ENCODE measurements at regions not wholly inside any gene's neighbourhood (a gene's known extent, or its start where the extent isn't known, plus 50 kb on each side); places are given as distances from the start of the nearest gene placed in this dataset.

DNA sequence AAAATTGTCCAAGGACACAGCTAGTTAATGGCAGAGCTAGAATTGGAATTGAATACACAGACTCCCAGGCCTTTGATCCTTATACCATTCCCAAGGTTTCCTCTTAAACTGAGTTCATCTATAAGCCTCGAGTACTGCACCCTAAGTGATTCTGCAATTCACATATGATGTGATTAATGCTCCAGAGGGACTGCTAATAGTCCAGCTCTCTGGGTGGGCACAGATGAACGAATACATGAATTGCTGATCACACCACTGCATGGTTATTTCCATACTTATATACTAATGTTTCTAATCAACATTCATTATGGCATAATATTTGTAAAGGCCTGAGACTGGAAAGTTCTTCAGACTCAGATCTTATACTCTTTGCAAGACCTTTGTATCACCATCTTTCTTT is 101.8 kb downstream of the NUFIP1 start:
- H3K27me3 Mint-ChIP-seq (ENCODE audit: low read depth) = peaks cover 2% of the 10 kb centered on the region
- no peaks in the 10 kb centered on the region for H3K36me3 Mint-ChIP-seq (ENCODE audit: low read depth)
- no peak overlapping the region for H3K27ac Mint-ChIP-seq
- ChIA-PET POLR2A (no interaction called here), CTCF (no interaction called here)
- H3K4me1 Mint-ChIP-seq (ENCODE audit: low read depth) = no peaks in the 10 kb centered on the region
- no peak for DNase-seq
- no peaks in the 10 kb centered on the region for H3K9me3 Mint-ChIP-seq (ENCODE audit: insufficient read depth)
- no peak overlapping the region for H3K4me3 Mint-ChIP-seq
- no peak for ATAC-seq

DNA sequence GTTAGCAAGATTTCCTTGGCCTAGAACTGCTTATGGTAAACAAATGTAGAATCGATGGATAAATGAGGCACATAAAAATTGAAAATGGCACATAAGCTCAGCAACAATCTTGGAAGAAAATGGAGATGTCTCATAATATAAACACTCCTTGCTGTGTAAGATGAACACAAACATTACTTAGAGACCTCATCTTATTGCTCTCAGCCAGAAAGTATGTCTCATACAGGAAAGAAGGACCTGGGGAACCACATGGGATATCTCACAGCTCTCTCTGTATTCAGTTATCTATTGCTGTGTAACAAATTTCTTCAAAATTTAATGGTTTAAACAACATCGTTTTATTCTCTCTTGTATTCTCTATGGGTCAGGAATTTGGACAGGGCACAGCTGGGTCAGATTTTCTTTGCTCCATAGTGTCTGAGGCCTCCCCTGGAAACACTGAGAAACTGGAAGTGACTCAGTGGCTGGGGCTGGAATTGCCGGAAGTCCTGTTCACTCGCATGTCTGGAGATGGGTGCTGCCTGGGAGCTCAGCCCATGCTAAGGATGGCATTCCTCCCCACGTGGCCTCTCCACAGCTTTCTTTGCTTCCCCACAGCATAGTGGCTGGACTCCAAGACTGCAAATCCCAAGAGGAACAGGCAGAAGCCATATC is 105.1 kb downstream of the NUFIP1 start:
- Mint-ChIP-seq H3K36me3 (ENCODE audit: low read depth) (no peaks in the 10 kb centered on the region), H3K27ac (no peak overlapping the region), H3K4me3 (no peak overlapping the region), H3K27me3 (ENCODE audit: low read depth) (peaks cover 2% of the 10 kb centered on the region), H3K9me3 (ENCODE audit: insufficient read depth) (no peaks in the 10 kb centered on the region), H3K4me1 (ENCODE audit: low read depth) (no peaks in the 10 kb centered on the region)
- POLR2A ChIA-PET = no interaction called here
- CTCF ChIA-PET = interaction anchor here (2.4 kb wide), 1 partner anchor 401 kb away, joined by 11 read pairs; no protein-coding TSS in a partner anchor
- no peak for ATAC-seq
- DNase-seq = no peak

DNA sequence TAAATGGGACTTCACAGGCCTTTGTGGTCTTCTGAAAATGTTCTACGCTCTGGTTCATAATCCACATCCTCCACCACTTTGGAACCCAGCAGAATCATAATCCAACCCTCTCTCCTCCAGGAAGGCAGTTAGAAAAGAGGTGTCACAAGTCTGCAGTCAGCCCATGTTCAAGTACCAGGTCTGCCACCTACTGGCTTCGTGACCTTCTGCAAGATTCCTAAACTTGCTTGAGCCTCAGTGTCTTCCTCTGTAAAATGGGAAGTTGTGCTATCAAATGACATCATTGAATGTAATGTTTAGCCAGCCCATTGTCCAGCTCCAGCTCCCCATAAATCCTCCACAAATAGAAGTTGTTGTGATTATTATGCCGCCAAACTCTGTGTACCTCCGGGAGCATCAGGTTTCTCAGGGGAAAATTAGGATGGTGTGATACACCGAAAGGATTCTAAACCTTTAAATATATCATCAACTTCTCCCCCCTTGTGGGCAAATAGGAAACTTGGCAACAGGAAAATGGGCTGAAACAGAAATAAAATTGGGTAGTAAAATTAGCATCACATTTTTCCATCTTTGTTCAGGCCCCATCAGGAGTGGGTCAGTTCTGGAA is 109.7 kb downstream of the NUFIP1 start:
- Mint-ChIP-seq H3K9me3 (ENCODE audit: insufficient read depth) (peaks cover 6% of the 10 kb centered on the region), H3K36me3 (ENCODE audit: low read depth) (no peaks in the 10 kb centered on the region), H3K4me1 (ENCODE audit: low read depth) (no peaks in the 10 kb centered on the region), H3K27ac (no peak overlapping the region), H3K27me3 (ENCODE audit: low read depth) (no peaks in the 10 kb centered on the region), H3K4me3 (no peak overlapping the region)
- ChIA-PET POLR2A (no interaction called here), CTCF (interaction anchor here (1.5 kb wide), 1 partner anchor 397 kb away, joined by 5 read pairs; no protein-coding TSS in a partner anchor)
- DNase-seq = peak; percentile 27
- ATAC-seq = no peak

DNA sequence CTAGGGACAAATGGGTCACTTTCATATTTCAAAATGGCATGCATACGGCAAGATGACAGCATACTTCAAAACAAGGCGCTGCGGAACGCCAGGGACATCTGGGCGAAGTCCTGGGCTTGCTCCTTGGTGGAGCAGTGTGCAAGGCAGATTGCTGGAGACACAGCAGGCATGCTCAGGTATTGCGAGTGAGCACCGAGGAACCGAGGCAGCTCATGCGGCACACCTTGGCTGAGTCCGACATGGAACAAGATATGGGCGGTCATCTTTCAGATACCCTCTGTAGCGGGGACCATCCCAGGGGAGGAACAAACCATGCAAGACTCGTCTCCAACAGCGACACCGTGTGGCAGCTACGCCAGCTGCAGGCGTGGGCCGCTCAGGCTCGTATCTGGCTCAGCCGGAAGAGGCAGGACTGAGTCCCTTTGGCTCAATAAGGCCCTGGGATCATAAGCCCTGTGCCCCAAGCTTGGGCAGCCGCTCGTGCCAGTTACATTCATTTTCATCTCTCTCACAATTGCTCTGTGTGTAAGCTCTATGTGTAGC is 112.4 kb downstream of the NUFIP1 start:
- Mint-ChIP-seq H3K27ac (no peak overlapping the region), H3K4me1 (ENCODE audit: low read depth) (no peaks in the 10 kb centered on the region), H3K27me3 (ENCODE audit: low read depth) (no peaks in the 10 kb centered on the region), H3K4me3 (no peak overlapping the region), H3K9me3 (ENCODE audit: insufficient read depth) (peaks cover 6% of the 10 kb centered on the region), H3K36me3 (ENCODE audit: low read depth) (no peaks in the 10 kb centered on the region)
- ChIA-PET CTCF (interaction anchor here (1.0 kb wide), 1 partner anchor 393 kb away, joined by 3 read pairs; no protein-coding TSS in a partner anchor), POLR2A (no interaction called here)
- DNase-seq (no peak), ATAC-seq (no peak)

DNA sequence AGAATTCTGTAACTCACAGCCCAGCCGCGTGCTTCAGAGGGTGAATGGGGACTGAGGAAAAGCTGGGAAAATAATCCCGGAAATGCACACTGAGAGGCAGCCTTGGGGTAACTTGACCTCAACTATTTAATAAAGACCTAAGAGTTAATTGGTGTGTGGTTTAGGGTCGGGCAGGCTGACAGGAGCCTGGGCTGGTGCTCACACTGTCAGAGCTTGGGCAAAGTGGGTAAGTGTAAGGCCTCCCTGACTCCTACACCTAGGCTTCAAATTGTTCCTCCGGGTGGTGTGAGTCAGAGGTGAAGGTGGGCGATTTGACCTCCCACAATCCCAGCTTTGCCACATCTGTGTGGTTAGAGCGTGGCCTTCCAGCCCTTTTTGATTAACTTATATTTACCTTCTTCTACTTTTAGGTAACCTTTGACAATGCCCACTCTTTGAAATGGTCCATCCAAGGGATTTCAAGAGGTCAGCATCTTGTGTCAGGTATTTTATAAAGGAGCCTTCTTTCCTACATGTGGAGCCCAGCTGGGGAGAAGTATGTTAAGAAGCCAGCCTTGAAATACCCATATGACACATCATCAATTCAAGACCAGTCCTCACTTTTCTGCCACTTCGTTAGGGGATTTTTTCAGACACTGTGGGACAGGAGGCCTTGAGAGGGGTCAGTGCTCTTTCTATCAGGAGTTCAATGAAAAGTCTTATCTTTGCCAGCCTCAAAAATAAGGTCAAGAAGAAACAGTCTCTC is 114.2 kb downstream of the NUFIP1 start:
- Mint-ChIP-seq H3K4me3 (no peak overlapping the region), H3K4me1 (ENCODE audit: low read depth) (no peaks in the 10 kb centered on the region), H3K36me3 (ENCODE audit: low read depth) (no peaks in the 10 kb centered on the region), H3K9me3 (ENCODE audit: insufficient read depth) (peaks cover 6% of the 10 kb centered on the region), H3K27ac (no peak overlapping the region), H3K27me3 (ENCODE audit: low read depth) (no peaks in the 10 kb centered on the region)
- POLR2A ChIA-PET = no interaction called here
- ATAC-seq (no peak), DNase-seq (no peak)
- CTCF ChIA-PET = no interaction called here

DNA sequence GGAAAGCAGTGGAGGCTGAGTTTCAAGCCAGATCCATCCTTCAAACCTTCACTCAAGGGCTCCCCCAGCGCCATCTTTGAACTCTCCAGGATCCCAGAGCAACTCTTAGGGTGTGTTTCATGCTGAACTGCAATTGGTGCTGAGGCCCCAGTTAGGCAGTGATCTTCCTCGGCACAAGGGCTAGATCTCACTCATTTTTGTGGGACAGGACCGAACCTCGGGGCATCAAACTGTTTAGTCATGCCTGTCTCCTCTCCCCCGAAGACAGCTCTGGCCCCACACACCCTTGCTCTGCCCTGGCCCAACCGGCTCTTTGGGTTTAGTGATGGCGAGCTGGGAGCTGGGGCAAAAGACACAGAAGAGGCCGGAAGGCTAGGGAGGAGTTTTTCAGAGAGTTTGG is 115.1 kb downstream of the NUFIP1 start:
- DNase-seq (no peak), ATAC-seq (no peak)
- no peak overlapping the region for H3K4me3 Mint-ChIP-seq
- H3K4me1 Mint-ChIP-seq (ENCODE audit: low read depth) = no peaks in the 10 kb centered on the region
- H3K9me3 Mint-ChIP-seq (ENCODE audit: insufficient read depth) = peaks cover 6% of the 10 kb centered on the region
- no peaks in the 10 kb centered on the region for H3K27me3 Mint-ChIP-seq (ENCODE audit: low read depth)
- ChIA-PET CTCF (no interaction called here), POLR2A (no interaction called here)
- H3K27ac Mint-ChIP-seq = no peak overlapping the region
- H3K36me3 Mint-ChIP-seq (ENCODE audit: low read depth) = no peaks in the 10 kb centered on the region

DNA sequence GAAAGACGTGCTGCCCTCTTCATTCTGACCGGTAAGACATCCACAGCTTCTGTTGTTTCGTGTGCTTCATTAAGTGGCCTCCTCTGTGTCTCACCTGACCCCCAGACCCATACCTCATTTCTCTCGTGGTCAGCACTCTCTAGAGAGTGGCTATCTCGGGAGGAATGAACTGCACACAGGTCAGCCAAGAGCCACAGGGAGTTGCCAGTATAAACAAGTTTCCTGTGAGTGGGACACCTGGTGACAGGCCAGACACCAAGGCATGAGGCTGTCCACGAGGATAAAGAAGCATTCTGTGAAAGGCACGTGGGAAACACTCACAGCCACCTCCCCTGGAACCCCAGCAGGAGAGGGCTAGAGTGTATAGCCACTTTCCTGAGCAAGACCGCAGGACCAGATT is 115.8 kb downstream of the NUFIP1 start:
- Mint-ChIP-seq H3K27ac (no peak overlapping the region), H3K9me3 (ENCODE audit: insufficient read depth) (peaks cover 6% of the 10 kb centered on the region), H3K36me3 (ENCODE audit: low read depth) (no peaks in the 10 kb centered on the region), H3K27me3 (ENCODE audit: low read depth) (no peaks in the 10 kb centered on the region), H3K4me3 (no peak overlapping the region), H3K4me1 (ENCODE audit: low read depth) (peaks cover 3% of the 10 kb centered on the region)
- ATAC-seq (no peak), DNase-seq (no peak)
- POLR2A ChIA-PET = no interaction called here
- CTCF ChIA-PET = no interaction called here

DNA sequence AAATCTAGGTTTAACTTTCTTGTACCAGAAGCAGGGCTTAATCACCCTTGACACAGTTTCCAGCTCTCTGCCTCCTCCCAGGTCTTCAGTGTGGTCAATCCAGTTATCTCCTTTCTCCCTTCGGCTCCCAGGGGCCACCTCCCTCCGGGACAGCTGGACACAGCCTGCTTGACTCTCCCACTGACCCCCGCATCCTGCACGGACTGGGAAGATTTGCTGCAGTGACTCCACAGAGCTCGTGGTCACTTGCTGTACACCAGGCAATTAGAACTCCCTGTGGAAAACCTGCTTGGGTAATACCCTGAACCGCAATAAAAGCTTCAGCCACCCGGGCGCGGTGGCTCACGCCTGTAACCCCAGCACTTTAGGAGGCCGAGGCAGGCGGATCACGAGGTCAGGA is 116.5 kb downstream of the NUFIP1 start:
- H3K27ac Mint-ChIP-seq = no peak overlapping the region
- H3K4me3 Mint-ChIP-seq = no peak overlapping the region
- H3K36me3 Mint-ChIP-seq (ENCODE audit: low read depth) = no peaks in the 10 kb centered on the region
- peaks cover 3% of the 10 kb centered on the region for H3K4me1 Mint-ChIP-seq (ENCODE audit: low read depth)
- POLR2A ChIA-PET = no interaction called here
- DNase-seq (no peak), ATAC-seq (no peak)
- no peaks in the 10 kb centered on the region for H3K27me3 Mint-ChIP-seq (ENCODE audit: low read depth)
- peaks cover 6% of the 10 kb centered on the region for H3K9me3 Mint-ChIP-seq (ENCODE audit: insufficient read depth)
- CTCF ChIA-PET = no interaction called here

DNA sequence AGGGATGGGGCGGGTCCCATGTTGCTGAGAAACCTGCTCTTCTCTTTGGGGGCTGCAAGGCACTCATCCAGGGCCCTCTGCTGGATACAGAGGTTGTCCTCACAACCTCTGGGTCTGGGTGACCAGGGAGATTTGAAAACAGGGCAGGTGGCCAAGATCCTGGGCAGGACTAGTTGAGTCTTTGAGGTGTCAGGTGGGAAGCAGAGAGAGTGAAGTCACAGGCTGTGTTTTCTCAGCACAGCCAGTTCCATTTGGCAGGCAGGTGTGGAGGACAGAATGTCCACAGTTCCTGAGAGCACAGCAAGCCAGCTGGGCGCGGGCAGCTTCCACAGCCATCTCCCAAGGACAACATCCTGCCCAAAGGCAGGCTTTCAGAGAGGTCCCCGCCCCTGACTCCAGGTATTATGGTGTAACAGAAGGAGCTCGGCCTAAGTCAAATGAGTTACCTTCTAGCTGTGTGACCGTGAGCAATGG is 118.8 kb downstream of the NUFIP1 start:
- H3K9me3 Mint-ChIP-seq (ENCODE audit: insufficient read depth) = no peaks in the 10 kb centered on the region
- POLR2A ChIA-PET = no interaction called here
- CTCF ChIA-PET = no interaction called here
- peaks cover under 1% of the 10 kb centered on the region for H3K27me3 Mint-ChIP-seq (ENCODE audit: low read depth)
- no peak for ATAC-seq
- H3K36me3 Mint-ChIP-seq (ENCODE audit: low read depth) = no peaks in the 10 kb centered on the region
- no peak for DNase-seq
- no peak overlapping the region for H3K4me3 Mint-ChIP-seq
- no peak overlapping the region for H3K27ac Mint-ChIP-seq
- peaks cover 3% of the 10 kb centered on the region for H3K4me1 Mint-ChIP-seq (ENCODE audit: low read depth)

DNA sequence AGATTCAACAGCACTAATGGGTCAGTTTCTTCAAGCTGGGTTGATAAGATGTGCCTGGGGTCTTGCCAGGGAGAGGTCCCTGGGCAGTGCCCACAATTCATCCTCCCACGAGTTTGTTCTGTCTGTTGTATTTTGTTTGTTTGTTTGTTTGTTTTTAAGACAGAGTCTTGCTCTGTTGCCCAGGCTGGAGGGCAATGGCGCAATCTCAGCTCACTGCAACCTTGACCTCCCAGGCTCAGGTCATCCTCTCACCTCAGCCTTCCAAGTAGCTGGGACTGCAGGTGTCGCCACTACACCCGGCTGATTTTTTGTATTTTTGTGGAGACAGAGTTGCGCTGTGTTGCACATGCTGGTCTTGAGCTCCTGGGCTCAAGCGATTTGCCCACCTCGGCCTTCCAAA is 120.1 kb downstream of the NUFIP1 start:
- no peak for DNase-seq
- Mint-ChIP-seq H3K27me3 (ENCODE audit: low read depth) (peaks cover 9% of the 10 kb centered on the region), H3K4me3 (no peak overlapping the region), H3K9me3 (ENCODE audit: insufficient read depth) (no peaks in the 10 kb centered on the region), H3K4me1 (ENCODE audit: low read depth) (peaks cover 3% of the 10 kb centered on the region), H3K27ac (no peak overlapping the region), H3K36me3 (ENCODE audit: low read depth) (no peaks in the 10 kb centered on the region)
- POLR2A ChIA-PET = no interaction called here
- no peak for ATAC-seq
- CTCF ChIA-PET = no interaction called here

DNA sequence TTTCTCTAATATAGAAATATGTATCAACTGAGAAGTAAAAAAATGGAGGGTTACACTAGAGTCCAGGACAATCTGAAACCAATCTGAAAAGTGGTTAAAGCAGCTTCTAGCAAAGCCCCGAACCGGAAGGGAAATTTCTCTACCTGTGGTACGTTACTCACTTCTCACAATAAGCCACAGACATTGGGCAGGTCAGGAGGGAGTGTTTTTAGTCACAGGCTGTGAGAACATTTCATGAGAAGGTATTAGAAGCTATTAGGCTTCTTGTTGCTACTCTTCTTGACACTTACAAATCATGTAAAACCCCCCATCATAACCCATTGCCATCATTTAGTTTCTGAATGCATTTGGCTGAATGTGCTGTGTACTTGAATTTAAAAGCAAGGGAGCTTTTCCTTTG is 120.9 kb downstream of the NUFIP1 start:
- no peaks in the 10 kb centered on the region for H3K36me3 Mint-ChIP-seq (ENCODE audit: low read depth)
- POLR2A ChIA-PET = no interaction called here
- H3K27ac Mint-ChIP-seq = no peak overlapping the region
- CTCF ChIA-PET = no interaction called here
- peak; percentile 53 for ATAC-seq
- peaks cover 3% of the 10 kb centered on the region for H3K4me1 Mint-ChIP-seq (ENCODE audit: low read depth)
- H3K4me3 Mint-ChIP-seq = no peak overlapping the region
- DNase-seq = peak; percentile 33
- no peaks in the 10 kb centered on the region for H3K9me3 Mint-ChIP-seq (ENCODE audit: insufficient read depth)
- peaks cover 9% of the 10 kb centered on the region for H3K27me3 Mint-ChIP-seq (ENCODE audit: low read depth)

DNA sequence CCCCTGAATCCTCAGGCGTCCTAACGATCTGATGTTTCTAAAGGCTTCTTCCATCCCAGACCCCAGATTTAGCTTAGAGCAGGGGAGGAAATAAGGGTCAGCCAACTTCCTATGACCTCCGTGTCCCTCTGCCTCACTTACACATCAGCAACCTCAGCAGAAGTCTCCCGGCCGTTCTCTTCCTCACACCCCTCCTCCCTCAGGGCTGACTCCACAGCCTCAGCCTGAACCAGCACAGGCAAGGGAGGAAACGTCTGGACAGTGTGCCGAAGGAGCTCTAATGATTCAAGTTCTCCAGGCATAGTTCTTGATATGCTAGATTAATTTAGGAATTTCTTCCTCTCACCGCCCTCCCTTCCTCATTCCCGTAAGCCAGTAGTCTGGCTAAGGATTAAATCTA is 121.4 kb downstream of the NUFIP1 start:
- Mint-ChIP-seq H3K27me3 (ENCODE audit: low read depth) (peaks cover 9% of the 10 kb centered on the region), H3K27ac (no peak overlapping the region), H3K4me1 (ENCODE audit: low read depth) (peaks cover 3% of the 10 kb centered on the region), H3K9me3 (ENCODE audit: insufficient read depth) (no peaks in the 10 kb centered on the region), H3K4me3 (no peak overlapping the region), H3K36me3 (ENCODE audit: low read depth) (no peaks in the 10 kb centered on the region)
- ATAC-seq = no peak
- POLR2A ChIA-PET = no interaction called here
- CTCF ChIA-PET = no interaction called here
- DNase-seq = no peak
